ENCODE measurements at regions not wholly inside any gene's neighbourhood (a gene's known extent, or its start where the extent isn't known, plus 50 kb on each side); places are given as distances from the start of the nearest gene placed in this dataset.
"Not testable (repeated sequence)": the region's sequence is repeated elsewhere in the genome, so short reads cannot be mapped to it uniquely, and the experiment has no call there.

- TF ChIP-seq, protein P1, sequence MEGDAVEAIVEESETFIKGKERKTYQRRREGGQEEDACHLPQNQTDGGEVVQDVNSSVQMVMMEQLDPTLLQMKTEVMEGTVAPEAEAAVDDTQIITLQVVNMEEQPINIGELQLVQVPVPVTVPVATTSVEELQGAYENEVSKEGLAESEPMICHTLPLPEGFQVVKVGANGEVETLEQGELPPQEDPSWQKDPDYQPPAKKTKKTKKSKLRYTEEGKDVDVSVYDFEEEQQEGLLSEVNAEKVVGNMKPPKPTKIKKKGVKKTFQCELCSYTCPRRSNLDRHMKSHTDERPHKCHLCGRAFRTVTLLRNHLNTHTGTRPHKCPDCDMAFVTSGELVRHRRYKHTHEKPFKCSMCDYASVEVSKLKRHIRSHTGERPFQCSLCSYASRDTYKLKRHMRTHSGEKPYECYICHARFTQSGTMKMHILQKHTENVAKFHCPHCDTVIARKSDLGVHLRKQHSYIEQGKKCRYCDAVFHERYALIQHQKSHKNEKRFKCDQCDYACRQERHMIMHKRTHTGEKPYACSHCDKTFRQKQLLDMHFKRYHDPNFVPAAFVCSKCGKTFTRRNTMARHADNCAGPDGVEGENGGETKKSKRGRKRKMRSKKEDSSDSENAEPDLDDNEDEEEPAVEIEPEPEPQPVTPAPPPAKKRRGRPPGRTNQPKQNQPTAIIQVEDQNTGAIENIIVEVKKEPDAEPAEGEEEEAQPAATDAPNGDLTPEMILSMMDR (IDR thresholded peaks at IDR 0.05; ENCODE audit: low read depth, low read length): no peak
- H3K27me3 ChIP-seq: no peaks in the 10 kb centered on the region
- DNase-seq (ENCODE audit: low read depth in 1 of 2, low spot score in 1 of 2): peak in 1 of 2 donors; percentile 6
- no peaks in the 10 kb centered on the region for H3K9me3 ChIP-seq (ENCODE audit: low read depth)
- H3K27ac ChIP-seq: no peak overlapping the region
- no peak overlapping the region for H3K4me3 ChIP-seq
- H3K4me1 ChIP-seq (ENCODE audit: low read depth): no peaks in the 10 kb centered on the region
- no peaks in the 10 kb centered on the region for H3K36me3 ChIP-seq
Measured at GRCh38 chr5:144638787-144639186, 468.1 kb downstream of the KCTD16 start.

- Histone ChIP-seq H3K9me3 (ENCODE audit: low read depth) (no peaks in the 10 kb centered on the region), H3K4me1 (ENCODE audit: low read depth) (no peaks in the 10 kb centered on the region), H3K36me3 (no peaks in the 10 kb centered on the region), H3K4me3 (no peak overlapping the region), H3K27ac (no peak overlapping the region), H3K27me3 (no peaks in the 10 kb centered on the region)
- DNase-seq (ENCODE audit: low read depth in 1 of 2, low spot score in 1 of 2): no peak
- TF ChIP-seq, protein P1 (IDR thresholded peaks at IDR 0.05; ENCODE audit: low read depth, low read length): no peak
Measured at GRCh38 chr5:144634138-144634537, 463.5 kb downstream of the KCTD16 start.

- Histone ChIP-seq H3K4me3 (peak overlapping the region; percentile 11), H3K9me3 (ENCODE audit: low read depth) (no peaks in the 10 kb centered on the region), H3K4me1 (ENCODE audit: low read depth) (no peaks in the 10 kb centered on the region), H3K27me3 (no peaks in the 10 kb centered on the region), H3K36me3 (no peaks in the 10 kb centered on the region), H3K27ac (no peak overlapping the region)
- peak in 1 of 2 donors; percentile 22 for DNase-seq (ENCODE audit: low read depth in 1 of 2, low spot score in 1 of 2)
- TF ChIP-seq, protein P1 (IDR thresholded peaks at IDR 0.05; ENCODE audit: low read depth, low read length): no peak
Measured at GRCh38 chr5:144598451-144599068, 427.9 kb downstream of the KCTD16 start.

DNA sequence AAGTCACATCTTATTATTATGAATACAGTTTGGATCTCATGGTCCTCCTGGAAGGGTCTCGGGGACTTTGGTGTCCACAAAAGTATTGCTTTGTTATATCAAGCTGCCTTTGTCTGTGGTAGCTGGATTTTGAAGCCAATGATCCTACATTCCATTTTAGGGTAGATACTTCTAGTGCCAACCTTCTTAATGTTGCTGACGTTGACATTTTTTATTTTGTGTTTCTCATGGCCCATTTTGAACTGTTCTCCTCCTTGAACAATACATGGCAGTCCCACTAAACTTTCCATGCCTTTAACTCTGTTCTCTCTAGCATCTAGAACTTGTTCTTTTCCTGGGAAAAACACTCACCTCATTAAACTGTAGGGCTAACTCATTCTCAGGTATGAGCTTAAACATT lies 425.8 kb downstream of the KCTD16 start:
- Histone ChIP-seq H3K4me3 (no peak overlapping the region), H3K36me3 (no peaks in the 10 kb centered on the region), H3K27ac (no peak overlapping the region), H3K27me3 (no peaks in the 10 kb centered on the region), H3K9me3 (ENCODE audit: low read depth) (no peaks in the 10 kb centered on the region), H3K4me1 (ENCODE audit: low read depth) (no peaks in the 10 kb centered on the region)
- DNase-seq (ENCODE audit: low read depth in 1 of 2, low spot score in 1 of 2): no peak
- TF ChIP-seq, protein P1 (IDR thresholded peaks at IDR 0.05; ENCODE audit: low read depth, low read length): no peak

GRCh38 chr5:144594919-144595318 lies 424.2 kb downstream of the KCTD16 start:
- TF ChIP-seq, protein P1 (IDR thresholded peaks at IDR 0.05; ENCODE audit: low read depth, low read length): no peak
- H3K9me3 ChIP-seq (ENCODE audit: low read depth): no peaks in the 10 kb centered on the region
- H3K4me1 ChIP-seq (ENCODE audit: low read depth): no peaks in the 10 kb centered on the region
- H3K27me3 ChIP-seq: no peaks in the 10 kb centered on the region
- no peak overlapping the region for H3K4me3 ChIP-seq
- no peak for DNase-seq (ENCODE audit: low read depth in 1 of 2, low spot score in 1 of 2)
- H3K36me3 ChIP-seq: no peaks in the 10 kb centered on the region
- no peak overlapping the region for H3K27ac ChIP-seq

DNA sequence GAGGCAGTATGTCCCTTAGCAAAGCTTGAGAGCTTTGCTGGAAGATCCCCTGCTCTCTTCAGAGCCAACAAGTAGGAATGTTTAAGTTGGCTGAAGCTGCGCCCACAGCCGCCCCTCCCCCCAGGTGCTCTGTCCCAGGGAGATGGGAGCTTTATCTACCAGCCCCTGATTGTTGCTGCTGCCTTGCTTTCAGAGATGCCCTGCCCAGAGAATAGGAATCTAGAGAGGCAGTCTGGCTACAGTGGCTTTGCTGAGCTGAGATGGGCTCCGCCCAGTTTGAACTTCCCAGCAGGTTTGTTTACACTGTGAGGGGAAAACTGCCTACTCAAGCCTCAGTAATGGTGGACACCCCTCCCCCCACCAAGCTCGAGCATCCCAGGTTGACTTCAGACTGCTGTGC lies 423.6 kb downstream of the KCTD16 start:
- not testable (repeated sequence) for H3K27ac ChIP-seq; H3K4me3 ChIP-seq; H3K9me3 ChIP-seq (ENCODE audit: low read depth); H3K27me3 ChIP-seq; H3K4me1 ChIP-seq (ENCODE audit: low read depth); DNase-seq (ENCODE audit: low read depth in 1 of 2, low spot score in 1 of 2); H3K36me3 ChIP-seq

Measured in cardiac muscle cell (in vitro differentiated cells and primary cell).